ENCODE measurements at regions not wholly inside any gene's neighbourhood (a gene's known extent, or its start where the extent isn't known, plus 50 kb on each side); places are given as distances from the start of the nearest gene placed in this dataset.

GRCh38 chr1:221405146-221405545 lies 336.7 kb downstream of the DUSP10 start:
- TF ChIP-seq POLR2AphosphoS5 (IDR thresholded peaks at IDR 0.05) (no peak), POLR2A (IDR thresholded peaks at IDR 0.05) (no peak)

All from spleen (tissue), 3 donors.